ENCODE measurements at regions not wholly inside any gene's neighbourhood (a gene's known extent, or its start where the extent isn't known, plus 50 kb on each side); places are given as distances from the start of the nearest gene placed in this dataset.

GRCh38 chr2:217060516-217060915, 200.7 kb upstream of the TNP1 start:
- Histone ChIP-seq H3K9me3 (ENCODE audit: control extremely low read depth in 1 of 3, control insufficient read depth in 2 of 3, insufficient read depth in 1 of 3, low read length in 2 of 3) (peaks cover 0 to 3% (median 0%) of the 10 kb centered on the region in 3 donors), H3K4me2 (replicated peaks; ENCODE audit: low read depth, low read length, poor library complexity, severe bottlenecking) (no peak overlapping the region), H2AFZ (ENCODE audit: insufficient read depth, low read depth, low read length, poor library complexity, severe bottlenecking) (no peak overlapping the region), H3K79me2 (ENCODE audit: control insufficient read depth, insufficient read depth, low read length) (no peaks in the 10 kb centered on the region), H3K27me3 (replicated peaks in 1 of 4; ENCODE audit: control extremely low read depth in 1 of 4, control insufficient read depth in 3 of 4, insufficient read depth in 4 of 4, low read length in 3 of 4) (no peaks in the 10 kb centered on the region), H3K36me3 (replicated peaks in 1 of 2; ENCODE audit: control extremely low read depth in 1 of 2, control insufficient read depth in 1 of 2, extremely low read depth in 1 of 2, insufficient read depth in 2 of 2, low read length in 1 of 2) (no peaks in the 10 kb centered on the region), H3K4me1 (ENCODE audit: control insufficient read depth in 2 of 2, insufficient read depth in 2 of 2, low read length in 2 of 2) (no peaks in the 10 kb centered on the region), H3K9ac (ENCODE audit: low read length) (no peak overlapping the region), H3K4me3 (ENCODE audit: control extremely low read depth in 1 of 5, extremely low read depth in 1 of 5, insufficient read depth in 1 of 5, low read depth in 2 of 5, low read length in 4 of 5) (no peak overlapping the region), H3K27ac (ENCODE audit: low read length in 2 of 2) (no peak overlapping the region), H4K20me1 (ENCODE audit: control insufficient read depth, insufficient read depth, low read length, poor library complexity, severe bottlenecking) (no peaks in the 10 kb centered on the region)
- Mint-ChIP-seq H3K27ac (no peak overlapping the region), H3K4me3 (no peak overlapping the region), H3K9me3 (ENCODE audit: insufficient read depth) (no peaks in the 10 kb centered on the region), H3K4me1 (no peaks in the 10 kb centered on the region), H3K27me3 (peaks cover 21% of the 10 kb centered on the region)
- ATAC-seq (ENCODE audit: low read depth) = no peak
- 100% methylated on average over 1 of the region's 2 CpGs for WGBS (ENCODE audit: insufficient coverage)
- CTCF ChIA-PET = no interaction called here
- POLR2A ChIA-PET = no interaction called here
- intact Hi-C loops (cut with micrococcal nuclease) = no loop called here
- TF ChIP-seq EZH2 (IDR thresholded peaks at IDR 0.05; ENCODE audit: borderline replicate concordance, insufficient read depth, low read depth, low read length, poor library complexity, severe bottlenecking) (no peak), CTCF (IDR thresholded peaks at IDR 0.05) (no peak)
- no peak for DNase-seq

GRCh38 chr2:217058791-217059755, 199.2 kb upstream of the TNP1 start:
- intact Hi-C loops (cut with micrococcal nuclease) = no loop called here
- H3K4me3 Mint-ChIP-seq = no peak overlapping the region
- DNase-seq (no peak), ATAC-seq (ENCODE audit: low read depth) (no peak)
- no peak overlapping the region for H3K27ac ChIP-seq (ENCODE audit: low read length in 2 of 2)
- 94% methylated on average over 2 of the region's 4 CpGs for WGBS (ENCODE audit: insufficient coverage)
- no peak overlapping the region for H3K27ac Mint-ChIP-seq
- no peak overlapping the region for H3K4me3 ChIP-seq (ENCODE audit: control extremely low read depth in 1 of 5, extremely low read depth in 1 of 5, insufficient read depth in 1 of 5, low read depth in 2 of 5, low read length in 4 of 5)
- H3K4me1 Mint-ChIP-seq = no peaks in the 10 kb centered on the region
- POLR2A ChIA-PET = no interaction called here
- CTCF ChIA-PET = no interaction called here
- no peak for TF ChIP-seq EZH2 (IDR thresholded peaks at IDR 0.05; ENCODE audit: borderline replicate concordance, insufficient read depth, low read depth, low read length, poor library complexity, severe bottlenecking)
- no peak for TF ChIP-seq CTCF (IDR thresholded peaks at IDR 0.05)
- no peak overlapping the region for H2AFZ ChIP-seq (ENCODE audit: insufficient read depth, low read depth, low read length, poor library complexity, severe bottlenecking)
- no peak overlapping the region for H3K9ac ChIP-seq (ENCODE audit: low read length)
- no peaks in the 10 kb centered on the region for H3K9me3 Mint-ChIP-seq (ENCODE audit: insufficient read depth)
- peaks cover 25% of the 10 kb centered on the region for H3K27me3 Mint-ChIP-seq
- no peaks in the 10 kb centered on the region for H4K20me1 ChIP-seq (ENCODE audit: control insufficient read depth, insufficient read depth, low read length, poor library complexity, severe bottlenecking)
- H3K36me3 ChIP-seq (replicated peaks in 1 of 2; ENCODE audit: control extremely low read depth in 1 of 2, control insufficient read depth in 1 of 2, extremely low read depth in 1 of 2, insufficient read depth in 2 of 2, low read length in 1 of 2) = no peaks in the 10 kb centered on the region
- no peak overlapping the region for H3K4me2 ChIP-seq (replicated peaks; ENCODE audit: low read depth, low read length, poor library complexity, severe bottlenecking)
- H3K9me3 ChIP-seq (ENCODE audit: control extremely low read depth in 1 of 3, control insufficient read depth in 2 of 3, insufficient read depth in 1 of 3, low read length in 2 of 3) = peaks cover 0 to 3% (median 1%) of the 10 kb centered on the region in 3 donors
- H3K4me1 ChIP-seq (ENCODE audit: control insufficient read depth in 2 of 2, insufficient read depth in 2 of 2, low read length in 2 of 2) = no peaks in the 10 kb centered on the region
- no peaks in the 10 kb centered on the region for H3K27me3 ChIP-seq (replicated peaks in 1 of 4; ENCODE audit: control extremely low read depth in 1 of 4, control insufficient read depth in 3 of 4, insufficient read depth in 4 of 4, low read length in 3 of 4)
- H3K79me2 ChIP-seq (ENCODE audit: control insufficient read depth, insufficient read depth, low read length) = no peaks in the 10 kb centered on the region
